GM18873 (cell line): ENCODE measurements at regions not wholly inside any gene's neighbourhood (a gene's known extent, or its start where the extent isn't known, plus 50 kb on each side); places are given as distances from the start of the nearest gene placed in this dataset.

Source experiments
- ATAC-seq: cut with Tn5 transposase; IDR thresholded peaks from one replicate; pipeline ENCODE4 v1.9.1; 2021; ENCODE audit warnings: mild to moderate bottlenecking, moderate library complexity, moderate number of reproducible peaks; ENCODE audit not compliant: unreplicated experiment, low FRiP score

GRCh38 chr2:147521936-147522335 is 322.9 kb upstream of the ACVR2A start:
- no peak for ATAC-seq

- no peak for ATAC-seq
Measured at GRCh38 chr2:147520817-147521216, 324.0 kb upstream of the ACVR2A start.

GRCh38 chr2:147519178-147519577 is 325.7 kb upstream of the ACVR2A start:
- no peak for ATAC-seq

- ATAC-seq: no peak
Measured at GRCh38 chr2:147515213-147515612, 329.6 kb upstream of the ACVR2A start.

- no peak for ATAC-seq
Measured at GRCh38 chr2:147512206-147512605, 332.6 kb upstream of the ACVR2A start.

GRCh38 chr2:147511491-147511948 is 333.3 kb upstream of the ACVR2A start:
- no peak for ATAC-seq

- ATAC-seq: no peak
Measured at GRCh38 chr2:147509821-147510220, 335.0 kb upstream of the ACVR2A start.

- ATAC-seq: no peak
Measured at GRCh38 chr2:147506889-147507288, 337.9 kb upstream of the ACVR2A start.

- ATAC-seq: no peak
Measured at GRCh38 chr2:147502711-147503290, 342.0 kb upstream of the ACVR2A start.

- ATAC-seq: no peak
Measured at GRCh38 chr2:147501968-147502367, 342.9 kb upstream of the ACVR2A start.

- ATAC-seq: no peak
Measured at GRCh38 chr2:147500819-147501395, 343.9 kb upstream of the ACVR2A start.

GRCh38 chr2:147500229-147500628 is 344.6 kb upstream of the ACVR2A start:
- ATAC-seq: peak; percentile 22

- ATAC-seq: peak; percentile 63
Measured at GRCh38 chr2:147499785-147500184, 345.0 kb upstream of the ACVR2A start.

- ATAC-seq: no peak
Measured at GRCh38 chr2:147495734-147496133, 349.1 kb upstream of the ACVR2A start.

- no peak for ATAC-seq
Measured at GRCh38 chr2:147492471-147492870, 352.4 kb upstream of the ACVR2A start.

- no peak for ATAC-seq
Measured at GRCh38 chr2:147491506-147491905, 353.3 kb upstream of the ACVR2A start.

- no peak for ATAC-seq
Measured at GRCh38 chr2:147490401-147491261, 354.2 kb upstream of the ACVR2A start.

- ATAC-seq: no peak
Measured at GRCh38 chr2:147488472-147488871, 356.4 kb upstream of the ACVR2A start.

- no peak for ATAC-seq
Measured at GRCh38 chr2:147487978-147488289, 356.9 kb upstream of the ACVR2A start.

- no peak for ATAC-seq
Measured at GRCh38 chr2:147487286-147487977, 357.4 kb upstream of the ACVR2A start.

- ATAC-seq: no peak
Measured at GRCh38 chr2:147485210-147485851, 359.5 kb upstream of the ACVR2A start.
